Kidney (tissue), 13 donors: ENCODE measurements at regions not wholly inside any gene's neighbourhood (a gene's known extent, or its start where the extent isn't known, plus 50 kb on each side); places are given as distances from the start of the nearest gene placed in this dataset.

Experiments used
- DNase-seq, 5 donors: peaks; one replicate each; pipeline ENCODE4 v3.0.0-alpha.2; 2013 to 2020
- FAIRE-seq: peaks from 2 replicates; lab custom pipeline; 2012; peaks lifted over from hg19 to GRCh38; lab: Jason Lieb, UNC
- H3K27ac ChIP-seq, 2 donors: one replicate each; pipeline ENCODE4 v1.7.0; 2013; ENCODE audit warnings: low read depth in 2 of 2, low read length in 2 of 2, inconsistent platforms in 1 of 2
- H3K27me3 ChIP-seq: one replicate; pipeline ENCODE4 v1.7.1; 2013; ENCODE audit warnings: low read length, inconsistent platforms; ENCODE audit not compliant: control insufficient read depth, insufficient read depth
- H3K36me3 ChIP-seq, 3 donors: one replicate each; pipeline versions ENCODE4 v1.7.0 to v1.7.1; 2013; ENCODE audit warnings: low read length in 3 of 3, control low read depth in 1 of 3, inconsistent platforms in 1 of 3; ENCODE audit not compliant: insufficient read depth in 3 of 3, control insufficient read depth in 2 of 3
- H3K4me1 ChIP-seq, 3 donors: one replicate each; pipeline versions ENCODE4 v1.7.0 to v1.7.1; 2013; ENCODE audit warnings: low read length in 3 of 3, inconsistent platforms in 1 of 3, low read depth in 1 of 3; ENCODE audit not compliant: control insufficient read depth in 2 of 3, insufficient read depth in 2 of 3
- H3K4me3 ChIP-seq, 3 donors: one replicate each; pipeline versions ENCODE4 v1.7.0 to v1.8.1; 2013; ENCODE audit warnings: low read length in 3 of 3, control low read depth in 1 of 3, inconsistent platforms in 1 of 3
- H3K9ac ChIP-seq, 3 donors: one replicate each; pipeline versions ENCODE4 v1.7.0 to v1.7.1; 2013; ENCODE audit warnings: low read length in 3 of 3, control low read depth in 1 of 3, inconsistent platforms in 1 of 3
- H3K9me3 ChIP-seq, 3 donors: one replicate each; pipeline versions ENCODE4 v1.7.0 to v1.7.1; 2013; ENCODE audit warnings: low read length in 3 of 3, control low read depth in 1 of 3, inconsistent platforms in 1 of 3; ENCODE audit not compliant: control insufficient read depth in 2 of 3, insufficient read depth in 1 of 3
- intact Hi-C: fragments of 100-400 bp; cut with DNase I; formaldehyde crosslinking; loops from one replicate; pipeline ENCODE4 v1.11.1; 2022
- TF ChIP-seq, protein P1 (sequence below): IDR thresholded peaks from 3 replicates; pipeline ENCODE4 v1.5.1; 2012; ENCODE audit warnings: mild to moderate bottlenecking, moderate library complexity, borderline replicate concordance; ENCODE audit not compliant: insufficient read depth; ENCODE audit errors: extremely low read depth
- donor health status: control.
- donor health status: control.
- donor health status: control.
- donor health status: control.
- donor health status: control.
- donor health status: DM: yes; HTN: yes; CAD: no.
- donor health status: Normal renal cell carcinoma (clear cell type).

DNA sequence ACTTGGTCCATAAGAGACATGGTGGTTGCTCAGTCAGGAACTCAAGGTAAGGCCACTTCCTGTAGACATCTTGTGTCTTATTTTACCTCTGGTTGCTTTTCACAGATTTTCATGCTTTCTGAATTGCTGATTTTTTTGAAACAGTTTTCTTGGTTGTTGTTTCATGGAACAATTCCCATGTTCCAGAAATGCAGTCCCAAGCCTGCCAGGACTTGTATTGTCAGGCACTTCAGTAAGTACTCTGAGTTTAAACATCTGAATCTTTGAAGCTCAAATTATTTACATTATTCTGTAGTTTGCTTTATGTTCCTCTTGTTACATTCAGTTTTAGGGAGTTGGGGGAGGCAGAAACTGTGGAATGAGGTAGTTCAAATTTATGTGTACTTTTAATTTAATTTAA, 290.2 kb downstream of the DMRT2 start:
- Histone ChIP-seq H3K9ac (no peak overlapping the region), H3K9me3 (no peaks in the 10 kb centered on the region), H3K27me3 (no peaks in the 10 kb centered on the region), H3K4me1 (peaks cover 0 to 6% (median 0%) of the 10 kb centered on the region in 3 donors), H3K27ac (no peak overlapping the region), H3K4me3 (no peak overlapping the region), H3K36me3 (no peaks in the 10 kb centered on the region)
- intact Hi-C loops: no loop called here
- DNase-seq (no peak), FAIRE-seq (no peak)
- TF ChIP-seq, protein P1, sequence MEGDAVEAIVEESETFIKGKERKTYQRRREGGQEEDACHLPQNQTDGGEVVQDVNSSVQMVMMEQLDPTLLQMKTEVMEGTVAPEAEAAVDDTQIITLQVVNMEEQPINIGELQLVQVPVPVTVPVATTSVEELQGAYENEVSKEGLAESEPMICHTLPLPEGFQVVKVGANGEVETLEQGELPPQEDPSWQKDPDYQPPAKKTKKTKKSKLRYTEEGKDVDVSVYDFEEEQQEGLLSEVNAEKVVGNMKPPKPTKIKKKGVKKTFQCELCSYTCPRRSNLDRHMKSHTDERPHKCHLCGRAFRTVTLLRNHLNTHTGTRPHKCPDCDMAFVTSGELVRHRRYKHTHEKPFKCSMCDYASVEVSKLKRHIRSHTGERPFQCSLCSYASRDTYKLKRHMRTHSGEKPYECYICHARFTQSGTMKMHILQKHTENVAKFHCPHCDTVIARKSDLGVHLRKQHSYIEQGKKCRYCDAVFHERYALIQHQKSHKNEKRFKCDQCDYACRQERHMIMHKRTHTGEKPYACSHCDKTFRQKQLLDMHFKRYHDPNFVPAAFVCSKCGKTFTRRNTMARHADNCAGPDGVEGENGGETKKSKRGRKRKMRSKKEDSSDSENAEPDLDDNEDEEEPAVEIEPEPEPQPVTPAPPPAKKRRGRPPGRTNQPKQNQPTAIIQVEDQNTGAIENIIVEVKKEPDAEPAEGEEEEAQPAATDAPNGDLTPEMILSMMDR: no peak

DNA sequence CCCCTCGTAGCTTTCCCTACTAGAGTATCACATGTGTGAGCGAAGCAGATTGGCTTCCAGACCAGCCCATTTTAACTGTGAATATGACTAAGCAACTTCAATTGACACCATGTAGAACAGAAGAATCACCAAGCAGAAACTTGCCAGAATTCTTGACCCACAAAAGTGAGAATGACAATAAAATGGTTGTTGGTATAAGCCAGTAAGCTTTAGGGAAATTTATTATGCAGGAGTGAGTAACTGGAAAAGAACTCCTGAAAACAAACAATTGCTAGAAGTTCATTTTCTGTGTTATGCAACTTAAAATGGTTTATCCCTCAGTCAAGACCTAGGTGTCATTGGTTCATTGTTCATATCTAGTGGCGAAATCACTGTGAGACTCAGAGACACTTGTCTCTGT, 303.1 kb downstream of the DMRT2 start:
- TF ChIP-seq, protein P1: no peak
- FAIRE-seq: no peak
- Histone ChIP-seq H3K27me3 (no peaks in the 10 kb centered on the region), H3K9me3 (no peaks in the 10 kb centered on the region), H3K36me3 (no peaks in the 10 kb centered on the region), H3K4me1 (no peaks in the 10 kb centered on the region), H3K9ac (no peak overlapping the region), H3K4me3 (no peak overlapping the region), H3K27ac (no peak overlapping the region)
- DNase-seq: no peak
- intact Hi-C loops: no loop called here

DNA sequence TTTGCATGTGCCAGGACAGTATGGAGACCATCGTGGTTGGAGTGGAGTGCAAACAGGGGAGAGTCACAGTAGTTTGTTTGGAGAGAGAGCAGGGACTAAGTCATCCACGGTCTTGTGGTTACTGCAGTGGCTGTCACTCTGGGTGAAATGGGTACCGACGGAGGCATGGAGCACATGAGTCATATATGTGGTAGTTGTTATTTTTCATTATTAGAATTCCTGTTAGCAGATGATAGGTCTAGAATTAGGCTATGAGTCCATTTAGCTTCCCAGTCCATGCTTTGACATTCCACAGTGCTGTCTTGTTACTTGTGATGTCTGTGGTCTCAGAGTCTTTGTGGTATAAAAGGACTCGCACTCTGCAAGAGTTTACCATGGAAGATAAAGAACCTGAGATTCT, 303.9 kb downstream of the DMRT2 start:
- DNase-seq (no peak), FAIRE-seq (no peak)
- Histone ChIP-seq H3K9ac (no peak overlapping the region), H3K27ac (no peak overlapping the region), H3K4me3 (no peak overlapping the region), H3K4me1 (no peaks in the 10 kb centered on the region), H3K9me3 (no peaks in the 10 kb centered on the region), H3K27me3 (no peaks in the 10 kb centered on the region), H3K36me3 (no peaks in the 10 kb centered on the region)
- intact Hi-C loops: no loop called here
- TF ChIP-seq, protein P1: no peak

DNA sequence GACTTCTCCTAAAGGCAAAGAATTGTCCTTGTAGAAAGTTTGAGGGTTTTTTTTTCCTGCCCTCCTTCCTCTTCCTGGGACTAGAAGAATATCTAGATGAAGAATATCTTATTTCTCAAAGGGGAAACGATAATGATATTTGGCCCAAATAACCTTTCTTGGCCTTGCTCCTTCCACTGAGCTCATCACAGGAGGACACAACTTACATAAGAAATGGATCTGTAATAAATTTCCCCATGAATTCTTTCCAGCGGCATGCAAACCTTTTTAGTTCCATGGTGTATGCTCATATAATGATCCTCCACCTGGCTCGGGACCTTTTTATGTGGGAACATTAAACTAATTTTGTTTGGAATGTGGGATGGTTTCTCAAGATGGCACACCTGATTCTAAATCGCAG, 304.4 kb downstream of the DMRT2 start:
- no peaks in the 10 kb centered on the region for H3K4me1 ChIP-seq
- no peak overlapping the region for H3K4me3 ChIP-seq
- H3K9ac ChIP-seq: no peak overlapping the region
- FAIRE-seq (no peak), DNase-seq (no peak)
- no peaks in the 10 kb centered on the region for H3K27me3 ChIP-seq
- TF ChIP-seq, protein P1: no peak
- no peaks in the 10 kb centered on the region for H3K9me3 ChIP-seq
- intact Hi-C loops: no loop called here
- no peak overlapping the region for H3K27ac ChIP-seq
- no peaks in the 10 kb centered on the region for H3K36me3 ChIP-seq
